RPMI7951 (cell line): ENCODE measurements at regions not wholly inside any gene's neighbourhood (a gene's known extent, or its start where the extent isn't known, plus 50 kb on each side); places are given as distances from the start of the nearest gene placed in this dataset.

ENCODE experiments used
- DNase-seq: peaks from one replicate; pipeline ENCODE4 v3.0.0-alpha.2; 2012; ENCODE audit warnings: low read depth

DNA sequence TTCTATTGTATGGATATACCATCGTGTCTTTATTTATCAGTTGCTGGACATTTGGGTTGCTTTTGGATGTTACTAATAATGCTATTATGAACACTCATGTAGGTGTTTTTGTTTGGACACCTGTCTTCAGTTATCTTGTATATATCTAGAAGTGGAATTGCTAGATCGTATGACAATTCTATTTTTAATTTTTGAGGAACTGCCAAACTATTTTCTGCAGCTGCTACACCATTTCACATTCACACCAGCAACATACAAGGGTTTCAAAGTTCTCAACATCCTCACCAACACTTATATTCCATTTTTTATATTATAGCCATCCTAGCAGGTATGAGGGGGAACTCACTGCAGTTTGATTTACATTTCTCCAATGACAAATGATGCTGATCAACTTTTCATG is 324.6 kb downstream of the CAAP1 start:
- no peak for DNase-seq

DNA sequence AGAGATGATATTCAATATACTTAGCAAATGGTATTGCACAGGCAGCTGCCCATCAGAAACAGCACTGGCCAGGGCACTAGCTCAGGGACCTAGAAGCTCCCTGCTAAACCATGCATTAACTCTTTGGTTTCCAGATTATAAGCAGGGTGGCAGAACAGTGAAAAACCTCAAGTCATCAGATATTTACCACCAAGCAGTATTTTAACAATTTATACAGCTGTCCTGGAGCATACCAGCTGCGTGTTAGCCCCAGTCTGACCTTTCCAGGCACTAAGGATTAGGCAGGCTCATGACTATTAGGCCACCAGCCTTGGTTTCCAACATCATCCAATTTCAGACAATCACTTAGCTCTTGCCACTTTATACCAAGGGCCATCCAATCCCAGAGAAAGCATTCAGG is 326.5 kb downstream of the CAAP1 start:
- DNase-seq = no peak

DNA sequence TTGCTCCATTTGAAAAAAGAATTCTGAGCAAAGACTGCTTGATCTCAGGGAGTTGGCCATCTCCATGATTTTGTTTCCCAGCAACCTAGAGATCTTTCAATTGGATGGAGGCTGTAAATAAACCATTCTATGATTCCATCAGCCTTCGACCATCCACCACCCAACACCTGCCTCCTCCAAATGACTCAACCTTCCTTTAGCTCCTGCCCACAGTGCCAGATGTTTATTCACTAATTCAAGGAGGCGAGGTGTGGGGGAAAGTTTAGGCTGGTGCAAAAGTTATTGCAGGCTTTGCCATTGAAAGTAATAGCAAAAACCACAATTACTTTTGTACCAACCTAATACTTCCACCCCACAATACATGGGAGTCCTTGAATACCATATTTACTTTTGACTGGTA is 327.5 kb downstream of the CAAP1 start:
- DNase-seq = no peak

DNA sequence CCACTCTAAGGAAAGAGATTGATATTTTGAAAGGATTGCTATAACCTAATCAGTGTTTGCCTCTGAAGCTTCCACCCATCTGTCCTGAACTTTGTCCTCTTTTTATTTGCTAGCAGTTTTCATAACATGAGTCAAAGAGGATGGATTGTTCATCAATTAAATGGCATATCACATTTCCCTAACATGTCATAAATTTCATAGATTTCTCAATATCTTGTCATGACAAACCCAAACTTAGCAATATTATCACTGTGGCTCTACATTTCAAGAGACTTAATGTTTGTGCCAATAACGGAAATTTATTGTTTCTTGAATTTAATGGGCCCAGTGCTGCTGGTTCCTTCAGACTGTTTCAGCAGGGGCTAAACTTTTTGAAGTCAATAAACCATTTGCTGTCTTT is 330.3 kb downstream of the CAAP1 start:
- no peak for DNase-seq

DNA sequence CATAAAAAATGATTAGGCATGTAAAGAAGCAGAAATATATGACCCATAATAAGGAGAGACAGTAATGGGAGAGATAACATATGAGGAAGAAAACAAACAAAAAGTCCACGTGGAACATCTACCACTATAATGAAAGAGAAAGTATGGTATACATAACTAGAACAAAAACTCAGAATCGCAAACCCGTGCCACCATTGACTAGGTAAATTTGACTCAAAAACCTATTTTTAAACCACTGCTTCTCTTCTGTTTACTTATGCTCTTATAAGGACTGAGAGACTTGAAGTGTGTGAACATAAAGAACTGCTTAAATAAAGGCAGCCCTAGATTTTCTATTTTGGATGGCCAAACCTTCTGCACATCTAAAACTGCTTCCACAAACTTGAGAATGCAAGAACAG is 330.7 kb downstream of the CAAP1 start:
- DNase-seq = no peak

DNA sequence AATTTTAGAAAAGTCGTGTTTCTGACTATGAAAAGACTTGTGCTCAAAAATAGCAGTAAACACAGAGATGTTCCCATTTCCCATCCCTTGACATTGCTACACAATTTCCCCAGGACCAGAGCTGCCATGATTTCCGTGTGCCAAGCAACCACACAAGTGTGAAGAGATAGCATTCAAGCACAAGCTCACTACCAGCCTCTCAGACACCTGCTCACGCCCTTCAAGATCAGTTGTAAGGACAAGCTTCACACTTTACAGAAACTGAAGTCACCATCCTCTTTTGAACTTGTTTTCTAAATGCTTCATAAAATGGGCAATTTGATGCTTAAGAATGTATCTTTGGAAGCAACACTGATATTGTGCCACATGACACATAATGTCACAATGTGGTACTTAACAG is 333.1 kb downstream of the CAAP1 start:
- DNase-seq = no peak

DNA sequence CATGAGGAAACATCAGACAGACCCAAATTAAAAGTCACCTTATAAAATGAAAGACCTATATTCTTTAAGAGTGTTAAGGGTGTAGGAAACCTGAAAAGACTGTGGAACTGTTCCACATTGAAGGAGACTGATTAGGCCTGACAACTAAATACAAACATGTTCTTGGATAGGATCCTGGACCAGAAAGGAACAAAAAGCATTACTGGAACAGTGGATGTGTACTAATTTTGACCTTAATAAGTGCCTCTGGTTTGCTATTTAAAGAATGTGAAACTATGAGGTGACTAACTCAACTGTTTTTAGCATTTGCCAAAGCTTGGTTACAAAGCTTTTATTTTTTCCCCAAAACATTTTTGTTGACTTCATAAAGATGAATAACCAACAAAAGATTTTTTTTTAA is 340.6 kb downstream of the CAAP1 start:
- DNase-seq = no peak

DNA sequence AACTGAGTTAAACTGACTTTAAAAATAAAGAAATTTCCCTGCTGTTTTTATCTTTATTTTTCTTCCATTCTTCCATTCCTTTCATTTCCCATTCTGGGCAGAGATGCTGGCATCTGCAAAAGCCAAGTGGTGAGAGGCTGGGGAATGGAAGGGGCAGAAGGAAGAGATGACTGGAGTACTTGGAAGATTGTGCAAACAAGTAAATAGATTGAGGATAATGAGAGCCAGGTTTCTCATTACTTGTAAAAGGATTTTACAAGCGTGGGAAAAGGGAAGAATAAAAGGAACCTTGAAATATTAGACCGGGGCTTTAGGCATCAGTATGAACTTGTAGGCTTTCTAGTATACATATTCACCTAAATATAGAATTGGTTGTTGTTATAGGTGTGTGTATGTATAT is 341.2 kb downstream of the CAAP1 start:
- DNase-seq = no peak

DNA sequence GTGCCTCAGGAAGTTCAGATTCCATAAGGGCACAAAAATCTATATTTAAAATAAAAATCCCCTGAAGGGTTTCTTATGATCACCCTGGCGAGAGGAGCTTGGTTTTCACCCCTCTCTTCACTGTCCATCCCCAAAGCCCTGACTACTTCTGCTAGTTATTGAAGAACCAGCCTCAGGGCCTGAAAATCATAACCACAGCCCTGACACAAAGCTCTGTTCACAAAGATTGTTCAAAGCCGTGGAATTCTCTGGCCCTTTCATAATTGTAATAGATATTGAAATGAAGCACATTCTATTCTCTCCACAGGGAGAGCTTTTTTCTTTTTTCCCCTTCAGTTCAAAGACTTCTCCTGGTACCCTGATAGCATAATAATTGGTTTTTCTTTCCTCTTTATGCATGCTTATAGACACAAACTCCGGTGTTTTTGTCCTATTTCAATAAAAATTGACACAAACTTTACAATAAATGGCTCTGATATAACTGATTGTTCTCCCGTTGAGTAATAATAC is 343.8 kb downstream of the CAAP1 start:
- DNase-seq = no peak

DNA sequence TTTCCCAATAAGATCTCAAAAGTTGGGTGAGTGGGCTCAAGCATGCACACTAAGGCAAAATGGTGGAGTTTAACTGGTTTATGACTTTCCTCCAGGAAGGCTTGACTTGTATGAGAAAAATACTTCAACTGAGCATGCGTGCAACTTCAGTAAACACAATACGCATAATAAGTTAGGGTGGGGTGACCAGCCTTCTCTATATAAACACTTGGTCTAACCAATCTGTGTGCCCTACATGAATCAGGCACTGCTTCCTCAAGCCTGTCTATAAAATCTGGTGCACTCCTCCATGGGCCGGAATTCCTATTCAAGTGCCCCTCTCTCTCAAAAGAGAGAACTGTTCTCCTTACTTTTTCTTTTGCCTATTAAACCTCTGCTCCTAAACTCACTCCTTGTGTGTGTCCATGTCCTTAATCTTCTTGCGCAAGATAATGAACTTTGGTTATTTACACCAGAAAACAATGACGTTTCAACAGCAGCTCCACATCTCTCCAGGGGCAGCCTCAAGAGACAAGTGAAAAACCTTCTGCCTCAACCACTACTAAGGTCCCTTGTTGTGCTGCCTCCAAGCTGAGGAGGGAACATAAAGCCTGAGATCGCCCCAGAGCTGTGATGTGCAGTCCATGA is 352.6 kb downstream of the CAAP1 start:
- DNase-seq = no peak

DNA sequence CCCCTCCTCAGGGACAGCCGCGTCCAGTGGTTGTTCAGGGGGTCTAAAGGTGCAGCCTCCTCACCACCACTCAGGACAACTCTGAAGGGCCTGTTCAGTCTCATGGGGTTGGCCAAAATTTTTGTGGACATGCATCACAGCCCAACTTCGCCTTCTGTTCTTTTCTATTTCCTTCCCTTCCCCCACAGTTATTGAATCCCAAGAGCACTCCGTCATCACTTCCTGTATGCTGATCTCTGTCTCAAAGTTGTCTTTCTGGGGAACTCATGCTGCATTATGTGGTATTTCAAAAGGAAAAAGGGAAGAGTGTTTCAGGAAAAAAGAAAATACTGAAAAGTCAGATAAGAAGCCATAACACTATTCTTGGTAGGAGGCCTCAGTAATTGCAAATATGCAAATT is 355.4 kb downstream of the CAAP1 start:
- DNase-seq = no peak

DNA sequence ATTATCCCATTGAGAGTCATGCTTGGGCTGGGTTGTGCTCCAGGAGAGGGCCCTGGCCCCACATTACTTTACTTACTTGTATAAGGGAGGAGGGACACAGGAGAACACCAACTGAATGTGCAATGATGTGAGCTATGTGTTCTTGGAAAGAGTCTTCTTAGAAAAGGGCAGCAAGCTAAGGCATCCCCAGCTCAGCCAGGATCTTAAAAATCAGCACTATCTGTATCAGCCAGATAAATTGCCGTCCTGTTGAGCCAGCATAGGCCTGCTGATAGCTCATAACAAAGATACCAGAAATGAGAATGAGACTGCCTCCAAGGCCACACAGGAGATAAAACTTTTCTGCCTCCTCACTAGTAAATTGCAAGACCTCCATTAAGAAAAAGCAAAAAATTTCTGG is 357.5 kb downstream of the CAAP1 start:
- no peak for DNase-seq

DNA sequence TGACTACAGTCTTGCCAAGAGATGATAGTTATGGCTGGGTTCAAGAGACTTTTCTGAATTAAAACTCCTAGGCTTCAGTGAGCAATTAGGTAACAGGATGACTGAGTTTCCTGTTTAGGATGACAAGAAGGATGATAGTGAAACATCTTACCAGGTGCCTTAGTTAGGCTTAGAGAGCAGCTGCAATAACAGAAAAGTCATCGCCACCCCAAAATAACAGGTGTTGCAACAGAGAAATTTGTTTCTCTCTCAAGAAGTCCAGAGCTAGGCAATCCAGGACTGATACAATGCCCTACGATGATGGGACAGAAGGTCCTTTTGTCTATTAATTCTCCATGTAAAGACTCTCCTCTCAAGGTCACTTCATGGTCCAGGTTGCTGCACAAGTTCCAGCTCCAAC is 361.8 kb downstream of the CAAP1 start:
- no peak for DNase-seq

DNA sequence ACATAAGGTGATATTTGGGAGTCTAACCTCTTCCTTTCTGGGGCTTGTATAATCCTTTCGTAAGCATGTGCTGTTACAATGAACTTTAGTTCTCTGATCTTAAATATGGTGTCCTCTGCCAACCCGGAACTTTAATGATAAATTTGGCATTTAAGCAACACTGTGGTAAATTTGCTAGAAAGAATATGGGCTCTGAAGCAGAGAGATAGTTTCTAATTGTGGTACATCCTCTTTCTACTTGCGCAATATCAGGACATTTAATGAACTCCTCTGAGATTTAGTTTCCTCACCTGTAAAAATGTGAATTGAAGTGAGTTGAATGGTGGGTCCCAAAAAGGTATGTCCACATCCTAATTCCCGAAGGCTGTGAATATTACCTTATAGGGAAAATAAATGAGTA is 364.7 kb downstream of the CAAP1 start:
- DNase-seq = no peak

DNA sequence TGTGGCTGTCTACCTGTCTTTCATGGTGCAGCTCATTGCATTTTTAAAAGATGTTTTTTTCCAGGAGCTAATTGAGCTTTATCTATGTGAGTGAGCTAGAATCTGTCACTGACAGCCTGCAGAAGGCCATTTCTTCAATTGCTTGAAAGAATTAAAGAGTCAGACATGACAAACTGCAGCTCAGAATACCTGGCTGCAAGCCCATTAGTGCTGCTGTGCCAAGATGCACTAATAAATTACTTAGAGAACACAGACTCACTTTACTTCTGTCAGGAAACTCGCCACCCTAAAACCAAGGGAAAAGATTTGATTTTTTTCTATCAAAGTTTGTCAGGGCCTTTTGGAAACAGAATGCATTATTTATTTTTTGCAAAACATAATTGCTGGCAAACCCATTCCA is 368.3 kb downstream of the CAAP1 start:
- DNase-seq = no peak

DNA sequence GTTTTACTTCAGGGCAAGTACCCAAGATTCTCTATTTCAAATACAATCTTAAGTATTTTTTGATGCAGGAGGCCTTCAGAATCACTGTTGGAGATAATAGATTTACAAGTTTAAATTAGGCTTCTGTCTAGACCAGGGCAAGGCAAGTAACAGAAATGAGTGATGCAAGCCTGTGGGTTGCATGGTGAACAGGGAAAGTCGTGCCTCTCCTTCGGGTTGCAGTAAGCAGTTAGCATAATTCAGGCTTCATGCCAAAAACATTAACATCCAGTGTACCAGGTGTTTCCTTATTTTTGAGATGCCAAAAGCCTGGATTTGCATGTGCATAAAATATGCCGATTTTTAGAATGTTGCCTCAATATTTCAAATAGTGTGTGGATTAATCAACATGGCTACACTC is 369.0 kb downstream of the CAAP1 start:
- no peak for DNase-seq

DNA sequence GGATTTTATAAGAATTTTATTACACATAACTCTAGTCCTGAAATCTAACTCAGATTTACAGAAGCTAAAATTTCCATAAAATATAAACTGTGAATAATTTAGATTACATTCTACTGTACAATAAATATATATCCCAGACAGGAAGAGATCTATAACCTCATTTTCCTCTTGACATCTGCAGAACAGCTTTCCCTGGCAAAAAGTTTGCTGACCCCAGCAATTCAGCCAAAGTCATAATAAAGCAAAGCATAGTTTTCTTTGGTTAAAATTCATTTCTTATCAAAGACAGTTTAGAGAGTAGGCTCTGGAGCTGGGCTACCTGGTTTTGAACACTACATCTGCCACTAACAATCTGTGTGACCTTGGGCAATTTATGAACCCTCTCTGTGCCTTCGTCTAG is 372.5 kb downstream of the CAAP1 start:
- DNase-seq = no peak

DNA sequence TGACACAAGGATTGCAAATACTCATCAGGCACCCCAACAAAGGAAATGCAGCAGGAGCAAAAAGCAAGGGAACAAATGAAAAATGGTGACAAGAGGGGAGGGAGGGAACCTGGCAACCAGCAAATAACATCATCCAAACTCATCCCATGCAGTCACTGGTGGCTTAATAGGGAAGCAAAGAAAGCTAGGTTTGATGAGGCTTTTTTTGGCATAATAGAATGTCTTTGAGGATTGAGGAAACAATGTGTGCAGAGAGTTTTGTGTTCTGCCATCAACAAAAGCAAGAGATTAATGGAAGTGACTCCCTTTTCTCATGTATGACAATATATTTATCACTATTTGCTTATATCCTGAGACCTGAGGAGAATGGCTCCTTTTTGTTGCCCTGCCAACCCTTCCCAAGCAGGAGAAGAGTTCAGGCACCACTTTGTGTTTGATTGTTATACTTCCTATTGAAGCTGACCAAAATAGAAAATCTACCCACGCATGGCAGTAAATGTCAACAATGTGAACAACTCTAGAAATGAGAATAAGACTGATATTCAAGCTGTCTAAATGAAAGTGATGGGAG is 375.7 kb downstream of the CAAP1 start:
- no peak for DNase-seq

DNA sequence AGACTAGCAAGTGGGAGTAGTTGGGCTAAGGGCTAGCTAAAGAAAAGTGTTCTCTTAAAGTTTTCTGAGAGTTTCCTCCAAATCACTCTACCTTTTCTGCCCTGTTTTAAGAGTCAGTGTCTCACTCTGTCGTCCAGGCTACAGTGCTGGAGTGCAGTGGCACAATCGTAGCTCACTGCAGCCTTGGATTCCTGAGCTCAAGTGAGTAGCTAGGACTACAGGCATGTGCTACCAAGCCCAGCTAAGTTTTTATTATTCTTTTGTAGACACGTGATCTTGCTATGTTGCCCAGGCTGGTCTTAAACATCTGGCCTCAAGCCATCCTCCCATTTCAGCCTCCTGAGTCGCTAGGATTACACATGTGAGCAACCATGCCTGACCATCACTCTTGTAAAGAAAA is 378.9 kb downstream of the CAAP1 start:
- DNase-seq = no peak

DNA sequence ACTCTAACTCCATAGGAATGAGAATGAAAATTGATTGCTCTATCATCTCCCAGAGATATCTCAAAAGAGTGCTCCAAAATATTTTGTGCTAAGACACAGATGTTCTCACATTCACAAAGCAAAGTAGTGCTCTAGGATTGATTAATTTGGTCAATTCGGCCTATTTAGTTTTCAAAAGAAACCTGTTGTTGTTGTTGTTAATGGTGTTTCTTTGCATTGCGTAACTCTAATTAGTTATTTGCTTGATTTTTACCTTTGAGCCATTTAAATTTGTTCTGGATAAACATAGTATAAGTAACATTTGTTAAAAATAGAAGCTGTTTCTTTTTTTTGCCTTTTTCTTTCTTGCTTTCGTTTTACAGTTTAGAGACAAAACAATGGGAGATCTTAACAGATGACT is 382.5 kb downstream of the CAAP1 start:
- no peak for DNase-seq

DNA sequence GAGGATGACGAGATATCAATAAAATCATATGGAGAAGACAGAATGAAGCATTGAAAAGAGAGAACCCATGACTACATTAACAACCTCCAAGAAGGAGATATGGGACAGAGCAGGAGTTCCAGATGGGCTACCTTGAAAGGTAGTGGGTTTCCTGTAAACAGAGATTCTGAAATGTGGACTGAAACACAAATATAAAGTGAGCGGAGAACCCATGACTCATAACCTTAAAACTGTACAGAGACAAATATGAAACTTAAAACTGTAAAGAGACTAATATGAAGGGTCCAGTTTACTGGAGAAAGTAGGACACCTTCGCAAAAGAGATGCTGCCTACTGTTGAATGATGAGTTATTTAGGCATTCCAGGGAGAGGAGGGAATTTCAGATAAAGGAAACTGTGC is 383.7 kb downstream of the CAAP1 start:
- no peak for DNase-seq

DNA sequence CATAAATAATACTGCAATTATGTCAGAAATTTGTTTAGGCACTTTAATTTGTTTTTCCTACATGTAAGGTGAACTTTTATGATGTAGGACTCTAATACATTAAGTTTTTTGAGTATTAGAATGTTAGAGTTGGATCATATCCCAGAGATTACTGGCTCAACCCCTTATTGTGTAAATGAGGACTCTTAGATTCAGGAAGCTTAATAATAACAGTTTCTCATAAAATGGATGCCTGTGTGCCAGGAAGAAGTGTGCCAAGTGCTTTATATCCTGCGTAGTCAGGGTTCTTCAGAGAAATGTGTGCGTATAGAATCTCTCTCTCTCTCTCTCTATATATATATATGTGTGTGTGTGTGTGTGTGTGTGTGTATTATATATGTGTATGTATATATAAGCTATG is 388.5 kb downstream of the CAAP1 start:
- DNase-seq = no peak

DNA sequence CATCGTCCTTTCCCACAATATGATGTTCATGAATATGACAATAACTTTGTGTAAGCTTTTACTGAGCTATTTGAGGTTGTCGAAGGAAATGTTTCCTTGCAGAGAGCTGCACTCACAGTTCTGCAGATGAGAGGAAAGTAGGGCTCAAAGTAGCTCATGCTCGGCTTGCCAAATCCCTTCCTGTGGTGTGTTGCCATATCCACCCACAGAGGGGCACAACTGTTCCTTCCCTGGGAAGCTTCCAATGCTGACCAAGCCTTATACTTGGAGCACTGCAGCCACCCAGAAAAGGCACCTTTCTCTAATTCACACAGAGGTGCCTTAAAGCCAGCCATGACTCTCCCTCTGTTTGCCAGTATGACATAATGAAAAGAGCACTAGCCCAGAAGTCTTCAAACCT is 390.3 kb downstream of the CAAP1 start:
- no peak for DNase-seq

DNA sequence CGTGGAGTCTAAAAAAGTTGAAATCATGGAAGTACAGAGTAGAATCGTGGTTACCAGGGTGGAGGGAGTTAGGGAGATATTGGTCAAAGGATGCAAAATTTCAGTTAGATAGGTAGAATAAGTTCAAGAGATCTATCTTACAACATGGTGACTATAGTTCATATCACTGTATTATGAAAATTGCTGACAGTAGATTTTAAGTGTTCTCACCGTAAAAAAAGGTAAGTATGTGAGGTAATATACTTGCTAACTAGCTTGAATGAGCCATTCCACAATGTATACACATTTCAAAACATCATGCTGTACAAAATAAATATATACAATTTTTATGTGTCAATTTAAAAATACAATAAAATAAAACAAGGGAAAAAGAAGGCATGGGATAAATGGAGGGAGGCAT is 392.1 kb downstream of the CAAP1 start:
- no peak for DNase-seq
